Activated CD8-positive, alpha-beta memory T cell treated with anti-CD3 and anti-CD28 coated beads, Interleukin-2, amount 50 U/mL, for 24 hours (primary cell): ENCODE measurements at regions not wholly inside any gene's neighbourhood (a gene's known extent, or its start where the extent isn't known, plus 50 kb on each side); places are given as distances from the start of the nearest gene placed in this dataset.

Experiments used
- DNase-seq: peaks from one replicate; pipeline ENCODE4 v3.0.0-alpha.2; 2020; ENCODE audit errors: extremely low read depth

DNA sequence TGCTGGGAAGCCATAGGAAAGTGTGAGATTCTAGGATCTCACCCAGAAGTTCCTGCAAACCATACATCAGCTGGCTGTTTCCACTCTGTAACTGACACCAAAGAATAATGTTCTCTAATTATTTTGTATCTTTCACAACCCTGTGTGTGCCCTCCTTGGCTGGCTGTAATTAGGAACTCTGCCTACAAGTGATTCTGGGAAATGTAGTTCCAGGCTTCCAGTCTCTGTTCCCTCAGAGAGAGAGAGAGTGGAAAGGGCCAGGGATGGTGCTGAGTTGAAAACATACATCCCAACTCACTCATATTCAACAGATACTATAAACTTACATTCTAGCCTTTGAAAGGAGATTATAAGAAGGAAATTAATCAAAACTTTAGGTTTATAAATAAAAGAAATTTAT, 57.5 kb upstream of the C1QTNF7 start:
- DNase-seq: no peak

DNA sequence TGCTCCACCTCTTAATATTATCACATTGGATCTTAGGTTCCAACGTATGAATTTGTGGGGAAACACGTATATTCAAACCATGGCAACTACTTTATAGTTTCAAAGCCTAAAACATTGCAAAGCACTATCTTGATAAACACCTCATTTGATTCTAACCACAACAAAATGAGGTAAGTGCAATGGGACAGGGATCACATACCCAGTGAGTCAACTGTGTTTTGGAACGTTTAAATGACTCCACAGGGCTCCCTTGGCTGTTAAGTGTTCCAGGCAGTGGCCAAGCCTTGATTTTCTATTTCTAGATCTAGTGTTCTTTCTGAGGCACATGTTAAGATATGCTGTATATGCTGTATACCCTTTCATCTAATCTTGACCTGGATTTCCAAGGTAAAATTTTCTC, 54.5 kb upstream of the C1QTNF7 start:
- no peak for DNase-seq

GRCh38 chr4:15374656-15375055, 53.2 kb upstream of the C1QTNF7 start:
- no peak for DNase-seq

DNA sequence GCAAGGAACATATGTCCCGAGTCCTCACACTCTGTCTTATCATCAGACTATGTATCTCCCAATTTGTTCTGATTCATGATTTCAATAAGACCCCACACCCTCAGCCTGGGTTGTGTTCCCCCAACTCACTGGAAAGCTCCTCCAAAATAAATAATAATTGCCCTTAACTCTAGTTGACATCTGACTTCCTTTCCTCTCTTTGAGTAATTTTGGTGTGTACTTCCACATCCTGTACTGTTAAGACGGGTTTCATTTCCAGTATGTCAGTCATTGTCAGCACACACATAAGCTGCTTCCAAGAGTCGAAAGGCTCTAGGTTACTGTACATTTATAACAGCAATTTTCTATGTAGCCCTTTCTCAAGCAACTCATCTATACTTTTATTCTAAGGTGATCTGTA, 52.2 kb upstream of the C1QTNF7 start:
- DNase-seq: no peak

DNA sequence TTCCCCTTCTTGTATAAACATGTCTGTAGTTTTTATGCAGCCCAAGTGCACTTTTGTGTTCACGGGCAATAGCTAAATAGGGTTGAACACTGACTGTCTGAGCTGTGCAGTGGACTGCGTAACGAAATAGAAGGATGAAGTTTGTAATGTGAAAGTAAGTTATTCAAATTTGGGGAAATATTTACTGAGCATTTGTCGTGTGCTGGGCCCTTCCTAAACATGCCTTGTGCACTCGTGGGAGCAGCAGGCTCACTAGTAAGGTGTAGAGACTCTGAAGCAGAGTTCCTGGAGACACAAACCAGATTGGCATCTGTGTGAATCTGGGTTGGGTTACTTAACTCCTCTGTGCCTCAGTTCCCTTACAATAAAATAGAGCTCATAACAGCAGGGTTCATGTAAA, 51.7 kb upstream of the C1QTNF7 start:
- DNase-seq: no peak

DNA sequence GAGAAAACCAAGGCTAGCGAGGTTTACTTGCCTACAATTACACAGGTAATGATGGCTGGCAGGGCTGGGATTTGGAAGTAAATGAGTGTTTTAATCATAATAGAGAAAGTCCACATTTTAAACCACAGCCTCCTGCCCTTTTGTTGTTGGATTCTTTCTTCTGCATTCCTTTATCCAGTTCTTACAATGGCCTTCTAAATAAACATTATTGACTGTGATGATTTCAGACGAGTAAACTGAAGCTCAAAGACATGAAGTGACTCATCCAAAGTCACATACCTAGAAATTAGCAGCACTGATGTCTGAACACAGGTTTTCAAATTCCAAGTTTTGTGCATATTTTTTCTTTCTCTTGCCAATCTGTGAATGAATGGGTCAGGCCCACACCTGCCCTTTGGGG, 51.2 kb upstream of the C1QTNF7 start:
- DNase-seq: no peak
